Nephron (organoid): ENCODE measurements at regions not wholly inside any gene's neighbourhood (a gene's known extent, or its start where the extent isn't known, plus 50 kb on each side); places are given as distances from the start of the nearest gene placed in this dataset.

Experiments used
- H3K27ac Mint-ChIP-seq, 3 experiments: 2 replicates each; pipeline ENCODE4 v1.8.0; 2020; ENCODE audit warnings: mixed read lengths in 3 of 3, mild to moderate bottlenecking in 2 of 3, moderate library complexity in 1 of 3
- H3K27me3 Mint-ChIP-seq: 2 replicates; pipeline ENCODE4 v1.8.0; 2021; ENCODE audit warnings: low read depth, mild to moderate bottlenecking, moderate library complexity, mixed read lengths
- H3K36me3 Mint-ChIP-seq: 2 replicates; pipeline ENCODE4 v1.8.0; 2020; ENCODE audit warnings: low read depth, mixed read lengths
- H3K4me1 Mint-ChIP-seq: 2 replicates; pipeline ENCODE4 v1.8.0; 2020; ENCODE audit warnings: mixed read lengths
- H3K4me3 Mint-ChIP-seq, 3 experiments: 2 replicates each; pipeline ENCODE4 v1.8.0; 2020; ENCODE audit warnings: mild to moderate bottlenecking in 3 of 3, mixed read lengths in 3 of 3, moderate library complexity in 2 of 3
- H3K9me3 Mint-ChIP-seq: 2 replicates; pipeline ENCODE4 v1.8.0; 2020; ENCODE audit warnings: mixed read lengths
- TF ChIP-seq, protein P1 (sequence below), 3 experiments: fragments of 200-600 bp; sonication (generic); IDR thresholded peaks; one replicate each; pipeline ENCODE4 v1.5.0; 2021; ENCODE audit warnings: antibody characterized with exemption in 3 of 3; ENCODE audit not compliant: unreplicated experiment in 3 of 3

DNA sequence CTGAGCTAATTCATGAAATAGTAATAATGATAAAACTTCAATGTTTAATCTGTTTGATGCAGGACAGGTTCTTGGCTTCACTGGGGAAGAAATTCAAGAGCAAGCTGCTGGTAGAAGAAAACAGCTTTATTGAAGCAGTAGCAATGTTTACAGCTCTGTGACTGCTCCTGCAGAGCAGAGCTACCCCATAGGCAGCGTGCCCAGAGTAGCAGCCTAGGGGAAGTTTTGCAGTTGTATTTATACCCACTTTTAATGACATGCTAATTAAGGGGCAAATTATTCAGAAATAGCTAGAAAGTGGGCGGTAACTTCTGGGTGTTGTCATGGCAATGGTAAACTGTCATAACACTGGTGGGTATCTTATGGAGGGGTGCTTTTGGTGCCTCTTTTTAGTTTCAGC is 518.0 kb downstream of the RFPL4B start:
- Mint-ChIP-seq H3K9me3 (peaks cover 13% of the 10 kb centered on the region), H3K4me1 (no peaks in the 10 kb centered on the region), H3K36me3 (peaks cover 8% of the 10 kb centered on the region), H3K27me3 (no peaks in the 10 kb centered on the region), H3K4me3 (no peak overlapping the region), H3K27ac (no peak overlapping the region)
- TF ChIP-seq, protein P1, sequence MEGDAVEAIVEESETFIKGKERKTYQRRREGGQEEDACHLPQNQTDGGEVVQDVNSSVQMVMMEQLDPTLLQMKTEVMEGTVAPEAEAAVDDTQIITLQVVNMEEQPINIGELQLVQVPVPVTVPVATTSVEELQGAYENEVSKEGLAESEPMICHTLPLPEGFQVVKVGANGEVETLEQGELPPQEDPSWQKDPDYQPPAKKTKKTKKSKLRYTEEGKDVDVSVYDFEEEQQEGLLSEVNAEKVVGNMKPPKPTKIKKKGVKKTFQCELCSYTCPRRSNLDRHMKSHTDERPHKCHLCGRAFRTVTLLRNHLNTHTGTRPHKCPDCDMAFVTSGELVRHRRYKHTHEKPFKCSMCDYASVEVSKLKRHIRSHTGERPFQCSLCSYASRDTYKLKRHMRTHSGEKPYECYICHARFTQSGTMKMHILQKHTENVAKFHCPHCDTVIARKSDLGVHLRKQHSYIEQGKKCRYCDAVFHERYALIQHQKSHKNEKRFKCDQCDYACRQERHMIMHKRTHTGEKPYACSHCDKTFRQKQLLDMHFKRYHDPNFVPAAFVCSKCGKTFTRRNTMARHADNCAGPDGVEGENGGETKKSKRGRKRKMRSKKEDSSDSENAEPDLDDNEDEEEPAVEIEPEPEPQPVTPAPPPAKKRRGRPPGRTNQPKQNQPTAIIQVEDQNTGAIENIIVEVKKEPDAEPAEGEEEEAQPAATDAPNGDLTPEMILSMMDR (IDR thresholded peaks at IDR 0.05; ENCODE audit: unreplicated experiment in 3 of 3) = no peak

GRCh38 chr6:112874881-112875280 is 527.8 kb downstream of the RFPL4B start:
- Mint-ChIP-seq H3K9me3 (peaks cover 19% of the 10 kb centered on the region), H3K4me3 (no peak overlapping the region), H3K27me3 (no peaks in the 10 kb centered on the region), H3K4me1 (peaks cover 26% of the 10 kb centered on the region), H3K36me3 (peaks cover 11% of the 10 kb centered on the region), H3K27ac (no peak overlapping the region)
- TF ChIP-seq, protein P1 (IDR thresholded peaks at IDR 0.05; ENCODE audit: unreplicated experiment in 3 of 3) = no peak

DNA sequence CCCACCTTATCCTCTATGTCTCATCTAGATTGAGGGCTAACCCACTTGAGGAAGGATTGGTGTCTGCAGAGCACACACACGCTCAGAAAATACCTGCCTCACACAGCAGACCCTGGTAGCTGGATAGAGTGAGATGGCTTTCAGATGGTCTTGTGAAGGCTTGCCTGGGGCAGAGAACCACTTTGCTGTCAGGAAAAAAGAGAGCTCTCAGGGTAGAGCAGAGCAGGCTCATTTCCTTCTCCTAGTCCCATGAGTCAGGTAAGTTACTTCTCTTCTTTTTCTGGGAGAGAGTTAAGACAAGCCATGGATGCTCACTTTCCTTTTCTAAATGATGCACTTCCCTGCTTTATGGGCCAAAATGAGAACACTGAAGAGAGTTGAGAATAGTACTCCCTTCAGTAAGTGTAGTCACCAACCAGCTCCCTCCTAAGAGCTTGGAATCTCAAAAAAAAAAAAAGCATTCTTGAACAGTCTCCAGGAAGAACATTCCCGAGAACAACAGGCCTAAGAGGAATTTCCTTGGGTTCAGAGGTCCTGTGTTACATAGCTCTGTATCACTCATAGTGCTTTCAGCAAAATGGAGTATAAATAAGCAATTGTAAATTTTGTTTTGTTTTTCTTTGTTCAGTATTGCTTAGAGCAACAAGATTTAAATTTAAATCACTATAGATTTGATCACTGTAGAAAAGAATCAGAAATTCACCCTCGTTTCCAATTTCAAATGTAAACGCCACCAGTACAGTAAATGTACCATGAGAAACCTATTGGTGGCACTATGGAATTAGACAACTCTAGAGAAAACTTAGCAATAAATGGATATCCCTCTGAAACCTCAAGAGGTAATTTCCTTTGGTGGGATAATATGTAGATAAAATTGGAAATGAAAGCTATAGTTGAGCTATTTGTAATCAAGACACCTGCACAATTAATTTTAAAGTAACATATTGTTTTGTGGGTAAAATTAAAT is 530.3 kb downstream of the RFPL4B start:
- Mint-ChIP-seq H3K4me3 (no peak overlapping the region), H3K9me3 (no peaks in the 10 kb centered on the region), H3K36me3 (no peaks in the 10 kb centered on the region), H3K4me1 (peaks cover 37% of the 10 kb centered on the region), H3K27me3 (no peaks in the 10 kb centered on the region), H3K27ac (peak overlapping the region; percentile 65 to 76 (median 74))
- TF ChIP-seq, protein P1 (IDR thresholded peaks at IDR 0.05; ENCODE audit: unreplicated experiment in 3 of 3) = peak; percentile 18 to 54 (median 28)

DNA sequence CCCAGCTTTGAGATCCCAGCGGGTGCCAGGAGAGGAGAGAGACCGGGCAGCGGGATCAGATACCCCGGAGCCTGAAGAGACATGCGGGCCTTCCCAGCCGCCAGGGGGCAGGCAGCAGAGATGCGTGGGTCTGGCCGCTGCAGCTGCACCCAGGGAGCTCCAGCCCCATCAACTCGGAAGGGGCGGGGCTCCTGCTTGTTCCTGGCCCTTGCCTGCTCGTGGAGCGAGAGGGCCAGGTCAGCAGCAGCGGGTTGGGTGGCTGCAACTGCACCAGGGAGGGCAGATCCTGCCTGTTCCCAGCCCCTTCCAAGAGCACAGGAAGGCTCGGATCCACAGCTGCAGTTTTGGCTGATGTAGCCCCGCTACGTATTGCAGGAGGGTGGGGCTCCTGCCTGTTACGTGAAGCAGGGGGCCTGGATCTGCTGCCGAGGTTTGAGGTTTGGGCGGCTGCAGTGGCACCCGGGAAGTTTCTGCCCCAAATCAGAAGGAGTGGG is 532.8 kb downstream of the RFPL4B start:
- TF ChIP-seq, protein P1 (IDR thresholded peaks at IDR 0.05; ENCODE audit: unreplicated experiment in 3 of 3) = no peak
- Mint-ChIP-seq H3K27me3 (no peaks in the 10 kb centered on the region), H3K36me3 (no peaks in the 10 kb centered on the region), H3K4me3 (no peak overlapping the region), H3K9me3 (peaks cover 5% of the 10 kb centered on the region), H3K27ac (peak overlapping the region in 1 of 3 experiments; percentile 65), H3K4me1 (peaks cover 44% of the 10 kb centered on the region)

GRCh38 chr6:112881027-112881426 is 533.9 kb downstream of the RFPL4B start:
- H3K4me3 Mint-ChIP-seq = no peak overlapping the region
- H3K4me1 Mint-ChIP-seq = peaks cover 44% of the 10 kb centered on the region
- H3K9me3 Mint-ChIP-seq = peaks cover 8% of the 10 kb centered on the region
- no peaks in the 10 kb centered on the region for H3K36me3 Mint-ChIP-seq
- H3K27ac Mint-ChIP-seq = peak overlapping the region in 2 of 3 experiments; percentile 10 to 52
- TF ChIP-seq, protein P1 (IDR thresholded peaks at IDR 0.05; ENCODE audit: unreplicated experiment in 3 of 3) = no peak
- H3K27me3 Mint-ChIP-seq = no peaks in the 10 kb centered on the region
